ENCODE measurements at regions not wholly inside any gene's neighbourhood (a gene's known extent, or its start where the extent isn't known, plus 50 kb on each side); places are given as distances from the start of the nearest gene placed in this dataset.

GRCh38 chr5:138702166-138703077 is 50.8 kb upstream of the CTNNA1 start:
- TF ChIP-seq, protein P1, sequence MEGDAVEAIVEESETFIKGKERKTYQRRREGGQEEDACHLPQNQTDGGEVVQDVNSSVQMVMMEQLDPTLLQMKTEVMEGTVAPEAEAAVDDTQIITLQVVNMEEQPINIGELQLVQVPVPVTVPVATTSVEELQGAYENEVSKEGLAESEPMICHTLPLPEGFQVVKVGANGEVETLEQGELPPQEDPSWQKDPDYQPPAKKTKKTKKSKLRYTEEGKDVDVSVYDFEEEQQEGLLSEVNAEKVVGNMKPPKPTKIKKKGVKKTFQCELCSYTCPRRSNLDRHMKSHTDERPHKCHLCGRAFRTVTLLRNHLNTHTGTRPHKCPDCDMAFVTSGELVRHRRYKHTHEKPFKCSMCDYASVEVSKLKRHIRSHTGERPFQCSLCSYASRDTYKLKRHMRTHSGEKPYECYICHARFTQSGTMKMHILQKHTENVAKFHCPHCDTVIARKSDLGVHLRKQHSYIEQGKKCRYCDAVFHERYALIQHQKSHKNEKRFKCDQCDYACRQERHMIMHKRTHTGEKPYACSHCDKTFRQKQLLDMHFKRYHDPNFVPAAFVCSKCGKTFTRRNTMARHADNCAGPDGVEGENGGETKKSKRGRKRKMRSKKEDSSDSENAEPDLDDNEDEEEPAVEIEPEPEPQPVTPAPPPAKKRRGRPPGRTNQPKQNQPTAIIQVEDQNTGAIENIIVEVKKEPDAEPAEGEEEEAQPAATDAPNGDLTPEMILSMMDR (IDR thresholded peaks at IDR 0.05), result no peak
- DNase-seq (ENCODE audit: low spot score) (no peak), ATAC-seq (ENCODE audit: low FRiP score) (no peak)

DNA sequence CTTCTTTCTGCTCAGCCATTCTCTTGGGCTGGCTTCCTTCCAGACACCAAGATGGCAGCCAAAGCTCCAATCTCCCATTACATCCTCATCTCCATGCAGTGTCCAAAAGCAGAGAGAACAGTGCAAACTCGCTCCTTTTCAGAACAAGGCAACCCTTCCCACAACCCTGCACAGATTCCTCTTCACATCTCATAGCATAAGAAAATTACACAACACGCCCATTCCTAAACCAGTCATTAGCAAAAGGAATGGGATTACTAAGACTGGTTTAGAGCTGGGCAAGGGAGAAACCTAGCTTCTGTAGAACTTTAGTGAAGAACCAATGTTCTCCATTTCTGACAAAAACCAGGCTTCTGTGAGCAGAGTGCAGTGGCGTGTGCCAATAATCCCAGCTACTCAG is 51.5 kb upstream of the CTNNA1 start:
- ATAC-seq (ENCODE audit: low FRiP score) (no peak), DNase-seq (ENCODE audit: low spot score) (no peak)
- TF ChIP-seq, protein P1 (IDR thresholded peaks at IDR 0.05), result no peak

DNA sequence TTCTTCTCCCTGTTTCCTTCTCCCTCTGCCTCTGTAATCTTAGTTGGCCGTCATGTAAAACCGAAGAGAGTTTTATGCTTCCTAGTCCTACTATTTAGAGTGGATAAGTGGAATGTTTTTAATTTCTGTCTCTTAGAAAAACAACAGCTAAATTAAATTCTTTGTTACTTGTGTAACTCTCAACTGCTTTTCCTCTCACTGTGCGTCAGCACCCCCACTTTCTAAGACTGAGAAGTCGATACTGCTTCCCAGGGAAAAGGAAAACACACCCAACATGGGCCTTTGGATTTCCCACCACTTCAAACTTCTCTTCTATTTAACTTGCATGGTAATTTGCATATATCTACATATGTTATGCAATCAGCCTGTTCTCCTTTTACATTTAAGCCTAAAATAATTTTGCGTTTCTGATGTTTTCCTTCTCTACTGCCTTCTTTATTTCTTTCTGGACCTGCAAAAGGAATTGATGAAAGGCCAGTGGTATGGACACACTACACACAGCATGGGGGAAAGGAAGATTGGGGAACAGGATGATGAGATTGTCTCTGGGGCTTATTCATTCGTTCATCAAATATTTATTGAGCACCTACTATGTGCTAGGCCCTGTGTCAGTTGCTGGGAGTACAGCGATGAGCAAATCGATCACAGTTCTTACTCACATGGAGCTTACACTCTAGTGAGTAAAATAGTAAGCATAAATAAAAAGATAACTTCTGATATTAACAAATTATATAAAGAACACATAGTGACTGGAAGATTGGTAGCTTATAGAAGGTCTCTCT is 52.5 kb upstream of the CTNNA1 start:
- ATAC-seq (ENCODE audit: low FRiP score) (no peak), DNase-seq (ENCODE audit: low spot score) (no peak)
- TF ChIP-seq, protein P1 (IDR thresholded peaks at IDR 0.05), result no peak

DNA sequence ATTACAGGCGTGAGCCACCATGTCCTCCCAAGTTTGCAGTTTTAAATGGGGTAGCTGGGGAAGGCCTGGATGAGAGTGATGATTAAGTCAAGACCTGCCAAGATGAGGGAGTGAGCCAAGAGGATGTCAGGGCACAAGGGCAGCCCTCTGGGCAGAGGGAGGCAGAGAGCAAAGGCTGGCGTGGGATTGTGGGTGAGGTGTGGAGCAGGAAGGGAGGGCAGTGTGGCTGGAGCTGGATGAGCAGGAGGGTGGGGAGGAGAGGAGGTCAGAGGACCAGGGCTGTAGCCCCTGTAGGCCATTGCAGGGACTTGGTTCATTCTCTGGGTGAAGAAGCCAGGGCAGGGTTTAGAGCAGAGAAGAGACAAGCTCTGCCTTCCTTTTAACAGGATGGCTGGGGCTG is 53.7 kb upstream of the CTNNA1 start:
- TF ChIP-seq, protein P1 (IDR thresholded peaks at IDR 0.05), result no peak
- DNase-seq (ENCODE audit: low spot score), result no peak
- no peak for ATAC-seq (ENCODE audit: low FRiP score)

DNA sequence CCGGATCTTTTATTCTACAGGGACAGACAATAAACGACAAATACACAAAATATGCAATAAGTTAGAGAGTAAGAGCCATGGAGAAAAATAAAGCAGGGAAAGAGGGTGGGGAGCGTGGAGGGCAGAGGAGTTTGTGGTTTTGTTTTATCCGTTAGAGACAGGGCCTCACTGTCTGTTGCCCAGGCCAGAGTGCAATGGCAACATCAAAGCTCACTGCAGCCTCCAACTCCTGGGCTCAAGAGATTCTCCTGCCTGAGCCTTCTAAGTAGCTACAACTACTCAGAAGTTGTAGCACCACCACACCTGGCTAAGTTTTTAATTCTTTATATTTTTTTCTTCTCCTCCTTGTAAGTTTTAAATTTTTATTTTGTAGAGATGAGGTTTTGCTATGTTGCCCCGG is 54.5 kb upstream of the CTNNA1 start:
- DNase-seq (ENCODE audit: low spot score) (no peak), ATAC-seq (ENCODE audit: low FRiP score) (no peak)
- TF ChIP-seq, protein P1 (IDR thresholded peaks at IDR 0.05), result no peak

- ATAC-seq (ENCODE audit: low FRiP score), result no peak
- no peak for DNase-seq (ENCODE audit: low spot score)
Measured at GRCh38 chr5:138697720-138698360, 55.4 kb upstream of the CTNNA1 start.

More at GRCh38 chr5:138697720-138698360, 55.4 kb upstream of the CTNNA1 start:
- TF ChIP-seq, protein P1 (IDR thresholded peaks at IDR 0.05), result no peak

Measured in omental fat pad (tissue), 3 donors.